Duodenal mucosa (tissue), 2 donors: ENCODE measurements at regions not wholly inside any gene's neighbourhood (a gene's known extent, or its start where the extent isn't known, plus 50 kb on each side); places are given as distances from the start of the nearest gene placed in this dataset.
"Not testable (repeated sequence)": the region's sequence is repeated elsewhere in the genome, so short reads cannot be mapped to it uniquely, and the experiment has no call there.

Experiments
- H3K27ac ChIP-seq: one replicate; pipeline ENCODE4 v1.7.0; 2013; ENCODE audit warnings: low read depth, low read length
- H3K27me3 ChIP-seq, 2 donors: one replicate each; pipeline ENCODE4 v1.7.0; 2013; ENCODE audit warnings: low read length in 2 of 2, control low read depth in 1 of 2; ENCODE audit not compliant: insufficient read depth in 2 of 2, control insufficient read depth in 1 of 2
- H3K36me3 ChIP-seq, 2 donors: one replicate each; pipeline ENCODE4 v1.7.0; 2013; ENCODE audit warnings: low read length in 2 of 2, control low read depth in 1 of 2; ENCODE audit not compliant: insufficient read depth in 2 of 2, control insufficient read depth in 1 of 2
- H3K4me1 ChIP-seq, 2 donors: one replicate each; pipeline ENCODE4 v1.7.0; 2013; ENCODE audit warnings: low read length in 2 of 2, control low read depth in 1 of 2; ENCODE audit not compliant: insufficient read depth in 2 of 2, control insufficient read depth in 1 of 2
- H3K4me3 ChIP-seq, 2 donors: one replicate each; pipeline ENCODE4 v1.7.0; 2013; ENCODE audit warnings: low read length in 2 of 2, low read depth in 1 of 2
- H3K9ac ChIP-seq, 2 donors: one replicate each; pipeline ENCODE4 v1.7.0; 2013; ENCODE audit warnings: low read length in 2 of 2, low read depth in 1 of 2
- H3K9me3 ChIP-seq, 2 donors: one replicate each; pipeline ENCODE4 v1.7.0; 2013; ENCODE audit warnings: low read length in 2 of 2, control low read depth in 1 of 2; ENCODE audit not compliant: control insufficient read depth in 1 of 2

GRCh38 chr7:101725921-101726320, 91.5 kb upstream of the CUX1 start:
- H3K4me1 ChIP-seq = peaks cover 7 to 11% of the 10 kb centered on the region in 2 donors

GRCh38 chr7:101727184-101727583, 90.2 kb upstream of the CUX1 start:
- Histone ChIP-seq H3K9me3 (no peaks in the 10 kb centered on the region), H3K27ac (no peak overlapping the region), H3K27me3 (no peaks in the 10 kb centered on the region), H3K36me3 (no peaks in the 10 kb centered on the region), H3K9ac (no peak overlapping the region), H3K4me3 (no peak overlapping the region), H3K4me1 (peaks cover 7 to 11% of the 10 kb centered on the region in 2 donors)

More at GRCh38 chr7:101725921-101726320, 91.5 kb upstream of the CUX1 start:
- Histone ChIP-seq H3K4me3 (no peak overlapping the region), H3K36me3 (no peaks in the 10 kb centered on the region), H3K27ac (no peak overlapping the region), H3K9me3 (no peaks in the 10 kb centered on the region), H3K27me3 (no peaks in the 10 kb centered on the region), H3K9ac (no peak overlapping the region)

GRCh38 chr7:101728128-101728527, 89.3 kb upstream of the CUX1 start:
- Histone ChIP-seq H3K4me1 (peaks cover 7 to 11% of the 10 kb centered on the region in 2 donors), H3K36me3 (no peaks in the 10 kb centered on the region), H3K9me3 (no peaks in the 10 kb centered on the region), H3K4me3 (no peak overlapping the region), H3K9ac (no peak overlapping the region), H3K27ac (no peak overlapping the region), H3K27me3 (no peaks in the 10 kb centered on the region)

GRCh38 chr7:101728873-101729240, 88.6 kb upstream of the CUX1 start:
- not testable (repeated sequence) for H3K9me3 ChIP-seq, H3K4me3 ChIP-seq, H3K9ac ChIP-seq, H3K27me3 ChIP-seq, H3K36me3 ChIP-seq
- H3K4me1 ChIP-seq = peaks cover 7 to 17% of the 10 kb centered on the region in 2 donors
- peak overlapping the region; percentile 46 for H3K27ac ChIP-seq

- no peaks in the 10 kb centered on the region for H3K9me3 ChIP-seq
- no peak overlapping the region for H3K9ac ChIP-seq
- H3K27ac ChIP-seq = peak overlapping the region; percentile 46
- H3K4me1 ChIP-seq = peaks cover 7 to 17% of the 10 kb centered on the region in 2 donors
- no peak overlapping the region for H3K4me3 ChIP-seq
- no peaks in the 10 kb centered on the region for H3K27me3 ChIP-seq
- no peaks in the 10 kb centered on the region for H3K36me3 ChIP-seq
Observed at GRCh38 chr7:101729241-101729883, 88.1 kb upstream of the CUX1 start.

DNA sequence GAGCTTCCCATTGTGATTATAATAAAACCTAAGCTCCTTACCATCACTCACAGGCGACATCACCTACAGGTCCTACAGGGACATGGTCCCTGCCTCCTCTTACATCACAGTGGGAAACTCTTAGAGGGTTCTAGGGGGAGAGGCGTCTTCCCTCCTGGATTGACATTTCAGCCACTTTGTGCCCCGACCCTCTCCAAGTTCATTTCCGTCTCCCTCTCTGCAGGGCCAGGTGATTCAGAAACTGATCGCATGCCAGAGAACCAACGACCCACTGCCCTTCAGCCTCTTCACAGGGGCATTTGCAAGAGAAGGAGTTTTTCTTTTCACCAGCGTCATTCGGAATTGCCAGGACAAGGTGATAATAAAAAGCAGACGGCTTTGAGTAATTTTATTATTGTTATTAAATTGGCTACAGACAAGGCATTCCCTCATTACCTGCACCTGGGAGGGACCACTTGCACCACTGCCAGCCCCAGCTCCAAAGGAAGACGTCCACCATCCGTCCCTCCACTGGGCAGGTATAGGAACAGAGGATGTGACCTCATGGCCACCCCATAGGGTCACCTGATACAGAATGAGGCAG, 85.8 kb upstream of the CUX1 start:
- Histone ChIP-seq H3K27me3 (no peaks in the 10 kb centered on the region), H3K9ac (no peak overlapping the region), H3K9me3 (no peaks in the 10 kb centered on the region), H3K27ac (no peak overlapping the region), H3K4me3 (no peak overlapping the region), H3K36me3 (no peaks in the 10 kb centered on the region), H3K4me1 (peaks cover 7 to 17% of the 10 kb centered on the region in 2 donors)

GRCh38 chr7:101733713-101734475, 83.5 kb upstream of the CUX1 start:
- Histone ChIP-seq H3K9me3 (no peaks in the 10 kb centered on the region), H3K4me1 (peaks cover 7 to 17% of the 10 kb centered on the region in 2 donors), H3K36me3 (no peaks in the 10 kb centered on the region), H3K9ac (peak overlapping the region; percentile 47 to 74), H3K4me3 (peak overlapping the region; percentile 54 to 56), H3K27ac (no peak overlapping the region), H3K27me3 (no peaks in the 10 kb centered on the region)

- Histone ChIP-seq H3K27ac (no peak overlapping the region), H3K4me1 (peaks cover 0 to 7% of the 10 kb centered on the region in 2 donors), H3K4me3 (no peak overlapping the region), H3K27me3 (no peaks in the 10 kb centered on the region), H3K9ac (no peak overlapping the region), H3K36me3 (no peaks in the 10 kb centered on the region), H3K9me3 (no peaks in the 10 kb centered on the region)
Observed at GRCh38 chr7:101736084-101736483, 81.3 kb upstream of the CUX1 start.

- Histone ChIP-seq H3K4me1 (peaks cover 0 to 2% of the 10 kb centered on the region in 2 donors), H3K27ac (no peak overlapping the region), H3K36me3 (no peaks in the 10 kb centered on the region), H3K9me3 (no peaks in the 10 kb centered on the region), H3K9ac (no peak overlapping the region), H3K27me3 (no peaks in the 10 kb centered on the region), H3K4me3 (no peak overlapping the region)
Observed at GRCh38 chr7:101739775-101740398, 77.5 kb upstream of the CUX1 start.
